ENCODE measurements at regions not wholly inside any gene's neighbourhood (a gene's known extent, or its start where the extent isn't known, plus 50 kb on each side); places are given as distances from the start of the nearest gene placed in this dataset.

DNA sequence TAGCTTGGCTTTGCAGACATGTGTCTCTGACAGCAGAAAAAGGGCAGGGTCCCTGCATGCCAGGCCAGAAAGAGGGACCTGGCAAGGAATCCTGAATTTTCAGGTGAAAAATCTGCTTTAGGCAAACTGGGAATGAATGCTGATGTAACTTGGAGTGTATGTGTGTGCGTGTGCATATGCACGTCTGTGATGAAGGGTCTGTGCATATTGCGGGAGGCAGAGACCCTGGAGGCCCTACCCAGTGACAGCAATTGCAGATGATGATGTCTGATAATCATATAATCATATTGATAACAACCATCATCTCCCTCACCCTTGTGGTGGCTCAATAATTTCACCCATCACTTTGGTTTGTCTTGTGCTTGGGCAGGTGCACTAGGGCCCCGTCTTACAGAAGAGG is 80.7 kb upstream of the SDK2 start:
- DNase-seq, result no peak

GRCh38 chr17:73725794-73726515 is 81.7 kb upstream of the SDK2 start:
- DNase-seq, result no peak

GRCh38 chr17:73727941-73728340 is 83.7 kb upstream of the SDK2 start:
- DNase-seq, result no peak

DNA sequence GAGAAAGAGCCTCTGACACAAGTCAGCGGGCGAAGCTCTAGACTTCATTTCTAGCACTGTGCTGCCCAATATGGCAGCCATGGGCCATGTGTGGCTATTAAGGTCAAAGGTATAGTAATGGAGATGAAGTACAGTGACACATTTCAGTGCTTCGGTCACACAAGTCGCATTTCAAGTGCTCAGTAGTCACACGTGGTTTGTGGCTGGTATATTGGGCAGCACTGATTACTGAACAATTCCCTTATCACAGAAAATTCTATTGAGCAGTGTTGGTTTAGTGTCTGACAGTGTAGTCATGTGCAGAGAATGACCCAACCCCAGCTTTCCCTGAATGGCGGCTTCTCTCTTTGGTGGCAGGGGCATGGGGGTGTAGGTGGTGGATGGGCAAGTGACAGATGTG is 84.9 kb upstream of the SDK2 start:
- no peak for DNase-seq

DNA sequence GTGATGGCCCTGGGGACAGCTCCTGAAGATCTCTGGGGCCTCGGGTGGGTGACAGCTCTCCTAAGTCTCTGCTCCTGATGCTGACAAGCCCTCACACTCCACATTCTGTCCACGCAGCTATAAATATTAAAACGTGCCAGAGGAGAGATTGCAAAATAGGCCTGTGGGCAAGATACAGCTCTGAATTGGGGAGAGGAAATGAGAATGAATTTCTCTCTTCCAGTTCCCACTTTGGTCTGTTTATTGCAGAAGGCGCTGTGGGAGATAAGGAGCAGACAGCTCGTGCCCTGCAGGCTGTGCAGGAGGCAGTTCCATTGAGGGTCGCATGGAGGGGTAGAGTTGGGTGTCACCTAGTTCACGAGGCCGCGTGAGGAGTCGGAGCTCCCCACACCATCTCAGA is 87.5 kb upstream of the SDK2 start:
- DNase-seq, result no peak

DNA sequence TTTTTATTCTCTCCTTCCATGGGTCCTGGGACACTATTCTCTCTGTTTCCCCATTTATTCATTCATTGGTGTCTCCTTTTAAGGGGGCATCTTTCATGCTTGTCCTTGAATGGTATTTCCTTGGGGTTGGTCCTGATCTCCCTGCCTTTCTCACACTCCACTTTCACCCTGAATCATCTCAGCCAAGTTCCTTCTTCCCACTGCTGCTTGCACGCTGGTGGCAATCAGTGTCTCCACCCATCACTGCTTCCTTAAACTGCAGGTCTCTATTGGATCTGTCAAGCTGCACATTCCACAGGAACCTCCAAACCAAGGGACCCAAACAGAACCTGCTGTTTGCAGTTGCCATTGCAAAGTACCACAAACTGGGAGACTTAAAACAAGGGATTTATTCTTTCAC is 89.3 kb upstream of the SDK2 start:
- DNase-seq, result peak in 1 of 2 donors; percentile 26

DNA sequence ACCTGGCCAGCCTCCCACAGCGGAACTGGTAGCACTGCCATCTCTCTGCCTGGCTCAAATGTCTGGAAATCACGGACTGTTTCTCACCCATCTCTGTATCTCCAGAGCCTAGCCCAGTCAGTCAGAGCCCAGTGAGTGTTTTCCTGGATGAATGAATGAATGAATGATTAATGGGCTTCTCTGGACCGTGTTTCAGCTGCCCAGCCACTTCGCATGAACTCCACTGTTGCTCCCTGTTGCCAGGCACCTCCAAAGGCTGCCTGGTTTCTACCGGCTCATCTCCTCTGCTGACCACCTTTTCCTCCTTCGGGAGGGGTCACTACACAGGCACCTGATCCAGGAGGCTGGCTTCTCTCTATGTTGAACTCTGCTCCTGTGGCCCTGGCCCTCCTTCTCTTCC is 91.0 kb upstream of the SDK2 start:
- no peak for DNase-seq

DNA sequence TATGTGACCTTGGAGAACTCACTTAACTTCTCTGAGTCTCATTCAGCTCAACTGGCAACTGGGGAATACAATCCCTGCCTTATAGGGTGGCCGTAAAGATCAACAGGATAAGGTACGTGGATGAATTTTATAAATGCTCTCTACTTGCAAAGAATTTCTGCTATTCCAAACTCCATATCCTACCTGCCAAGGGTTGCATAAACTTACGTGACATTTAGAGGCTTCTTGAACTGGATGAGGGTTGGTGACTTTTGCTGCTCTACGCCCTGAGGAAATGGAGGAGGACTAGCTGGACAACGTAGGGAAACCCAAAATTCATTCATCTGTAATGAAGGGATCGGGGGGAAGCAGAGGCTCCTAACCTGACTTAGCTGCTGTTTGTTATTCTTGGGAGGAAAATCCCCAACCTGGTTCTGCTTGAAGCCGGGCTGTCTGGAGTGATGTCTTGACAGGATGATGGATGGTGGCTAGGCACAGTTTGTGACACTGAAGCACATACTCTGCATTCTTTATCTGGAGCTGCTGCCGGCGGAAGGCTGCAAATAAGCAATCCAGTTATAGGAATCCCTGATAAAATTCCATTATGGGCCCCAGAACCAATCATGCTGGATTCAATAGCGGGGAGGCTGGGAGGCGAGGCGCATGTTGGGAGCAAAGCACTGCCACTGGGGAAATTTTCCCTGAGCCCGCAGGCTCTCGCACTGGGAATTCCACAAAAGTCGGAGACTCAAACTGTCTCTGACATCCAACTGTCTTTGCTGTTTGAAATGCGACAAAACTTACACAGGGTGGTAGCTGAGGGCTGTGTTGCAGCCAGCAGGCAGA is 94.7 kb upstream of the SDK2 start:
- no peak for DNase-seq

- no peak for DNase-seq
Measured at GRCh38 chr17:73740370-73740769, 96.1 kb upstream of the SDK2 start.

DNA sequence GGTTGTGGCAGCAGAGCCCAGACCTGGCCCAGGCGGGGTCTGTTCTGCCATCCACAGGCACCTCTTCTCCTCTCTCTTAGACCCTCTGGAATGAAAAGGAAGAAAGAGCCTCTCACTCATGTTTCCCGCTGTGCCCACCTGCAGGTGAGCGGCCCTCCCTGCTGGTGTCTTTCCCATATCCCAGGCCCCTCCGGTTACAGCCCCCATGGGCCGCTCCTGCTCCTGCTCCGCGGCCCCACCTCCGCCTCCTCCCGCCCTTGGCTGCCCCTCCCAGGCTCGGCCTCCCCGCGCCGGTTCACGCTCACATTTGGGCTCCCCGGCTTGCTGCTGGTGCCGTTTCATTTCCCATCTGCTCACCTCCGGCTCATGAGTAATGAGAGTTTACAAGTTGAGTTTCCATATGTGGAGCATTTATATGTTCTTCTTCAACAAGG is 98.7 kb upstream of the SDK2 start:
- no peak for DNase-seq

DNA sequence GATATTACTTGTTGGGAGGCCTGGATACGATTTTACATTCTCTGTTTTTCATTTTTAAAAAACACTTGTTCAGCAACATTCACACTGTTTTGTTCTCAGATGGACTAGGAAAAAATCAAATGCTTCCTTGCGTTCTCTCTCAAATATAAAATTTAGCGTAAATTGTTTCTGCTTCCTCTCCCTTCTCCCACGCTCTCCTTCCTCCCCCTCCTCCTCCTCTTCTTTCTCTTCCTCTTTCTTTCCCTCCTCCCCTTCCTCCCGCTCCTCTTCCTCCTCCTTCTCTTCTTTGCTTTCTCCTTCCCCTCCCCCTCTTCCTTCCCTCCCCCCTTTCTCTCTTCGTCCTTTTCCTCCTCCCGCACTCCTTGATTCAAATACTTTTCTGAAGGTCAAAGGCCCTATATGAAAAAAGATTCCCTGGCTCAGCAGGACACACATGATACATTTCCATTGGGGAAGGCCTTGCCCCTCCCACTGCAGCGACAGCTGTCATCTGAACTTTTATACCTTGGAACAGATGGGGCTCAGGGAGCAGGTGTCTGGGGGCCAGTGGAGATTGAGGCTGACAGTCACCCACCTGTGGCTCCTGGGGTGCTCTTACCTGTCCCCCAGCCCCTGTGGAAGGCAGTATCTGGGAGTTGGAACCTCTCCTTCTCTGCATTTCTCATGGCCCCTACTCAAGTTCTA is 99.4 kb upstream of the SDK2 start:
- DNase-seq, result no peak

GRCh38 chr17:73744411-73744810 is 100.2 kb upstream of the SDK2 start:
- no peak for DNase-seq

GRCh38 chr17:73746314-73747073 is 102.2 kb upstream of the SDK2 start:
- no peak for DNase-seq

GRCh38 chr17:73747221-73748002 is 103.2 kb upstream of the SDK2 start:
- no peak for DNase-seq

DNA sequence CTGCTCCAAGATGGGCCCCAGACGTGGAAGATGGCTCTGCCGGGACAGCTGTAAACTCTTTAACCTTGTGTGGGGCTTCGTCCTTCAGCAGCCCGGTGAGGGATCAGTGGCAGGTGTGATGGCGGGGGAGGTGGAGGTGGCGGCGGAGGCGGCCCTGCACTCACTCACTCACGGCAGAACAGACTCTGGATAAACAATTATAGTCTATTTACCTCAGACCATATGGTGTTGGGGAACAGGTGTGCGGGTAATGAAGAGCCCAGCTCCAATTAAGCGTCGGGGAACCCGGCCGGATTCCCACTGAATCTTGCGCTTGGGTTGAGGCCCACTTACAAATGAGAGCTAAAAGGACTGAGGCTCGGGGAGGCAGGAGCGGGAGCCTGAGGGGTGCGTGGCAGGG is 104.3 kb upstream of the SDK2 start:
- no peak for DNase-seq

DNA sequence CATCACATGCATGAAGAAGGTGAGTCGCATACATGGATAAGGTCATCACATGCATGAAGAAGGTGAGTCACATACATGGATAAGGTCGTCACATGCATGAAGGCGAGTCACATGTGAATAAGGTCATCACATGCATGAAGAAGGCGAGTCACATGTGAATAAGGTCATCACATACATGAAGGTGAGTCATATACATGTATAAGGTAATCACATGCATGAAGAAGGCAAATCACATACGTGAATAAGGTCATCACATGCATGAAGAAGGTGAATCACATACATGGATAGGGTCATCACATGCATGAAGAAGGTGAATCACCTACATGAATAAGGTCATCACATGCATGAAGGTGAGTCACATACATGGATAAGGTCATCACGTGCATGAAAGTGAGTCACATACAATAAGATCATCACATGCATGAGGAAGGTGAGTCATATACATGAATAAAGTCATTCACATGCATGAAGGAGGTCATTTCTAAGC is 105.1 kb upstream of the SDK2 start:
- DNase-seq, result no peak

DNA sequence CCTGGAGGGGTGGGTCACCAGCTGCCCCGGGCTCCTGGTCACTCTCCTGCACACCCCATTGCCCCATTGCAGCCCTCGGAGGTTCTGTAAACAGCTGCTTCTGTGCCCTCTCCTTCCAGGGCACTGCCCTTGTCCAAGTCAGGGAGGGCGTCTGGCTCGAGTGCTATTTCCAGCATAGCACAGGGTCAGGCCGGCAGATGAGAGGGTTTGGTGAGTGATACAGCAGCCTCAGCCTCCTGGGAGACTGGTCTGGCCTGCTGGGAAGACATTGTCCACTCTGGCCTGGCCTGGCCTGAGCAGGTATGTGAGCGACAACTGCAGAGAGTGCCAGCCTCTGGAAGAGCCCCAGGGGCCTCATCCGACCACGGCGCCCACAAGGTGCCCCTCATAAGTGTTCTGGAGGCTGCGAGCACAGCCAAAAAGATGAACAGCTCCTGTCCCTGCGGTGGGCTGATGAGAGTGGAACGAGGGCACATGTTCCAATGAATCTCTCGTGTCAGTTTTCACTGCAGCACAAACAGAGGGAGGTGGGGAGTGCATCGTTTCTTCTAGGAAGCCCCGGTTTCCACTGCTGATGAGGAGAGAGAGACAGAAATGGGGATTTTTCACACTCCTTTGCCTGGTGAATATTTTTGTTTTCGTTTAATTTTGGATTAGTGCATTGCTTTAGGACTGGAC is 105.8 kb upstream of the SDK2 start:
- DNase-seq, result no peak

DNA sequence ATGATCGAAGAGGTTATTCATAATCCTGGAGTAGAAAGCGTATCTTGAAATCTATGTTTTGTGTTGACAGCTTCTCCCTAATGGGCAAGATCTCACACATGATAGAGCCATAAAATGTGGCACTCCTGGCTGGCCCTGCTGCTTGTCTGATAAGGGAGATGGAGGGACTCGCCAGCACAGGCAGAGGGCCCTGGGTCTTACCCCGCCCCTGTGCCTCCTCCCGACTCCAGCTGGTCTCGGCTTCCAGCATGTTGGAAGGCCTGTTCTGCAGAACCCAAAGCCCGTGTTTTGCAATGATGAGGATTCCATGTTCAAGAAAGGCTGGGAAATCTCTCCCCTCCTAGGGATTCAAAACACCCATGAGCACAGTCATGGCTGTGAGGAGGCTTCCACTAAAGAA is 106.7 kb upstream of the SDK2 start:
- no peak for DNase-seq

DNA sequence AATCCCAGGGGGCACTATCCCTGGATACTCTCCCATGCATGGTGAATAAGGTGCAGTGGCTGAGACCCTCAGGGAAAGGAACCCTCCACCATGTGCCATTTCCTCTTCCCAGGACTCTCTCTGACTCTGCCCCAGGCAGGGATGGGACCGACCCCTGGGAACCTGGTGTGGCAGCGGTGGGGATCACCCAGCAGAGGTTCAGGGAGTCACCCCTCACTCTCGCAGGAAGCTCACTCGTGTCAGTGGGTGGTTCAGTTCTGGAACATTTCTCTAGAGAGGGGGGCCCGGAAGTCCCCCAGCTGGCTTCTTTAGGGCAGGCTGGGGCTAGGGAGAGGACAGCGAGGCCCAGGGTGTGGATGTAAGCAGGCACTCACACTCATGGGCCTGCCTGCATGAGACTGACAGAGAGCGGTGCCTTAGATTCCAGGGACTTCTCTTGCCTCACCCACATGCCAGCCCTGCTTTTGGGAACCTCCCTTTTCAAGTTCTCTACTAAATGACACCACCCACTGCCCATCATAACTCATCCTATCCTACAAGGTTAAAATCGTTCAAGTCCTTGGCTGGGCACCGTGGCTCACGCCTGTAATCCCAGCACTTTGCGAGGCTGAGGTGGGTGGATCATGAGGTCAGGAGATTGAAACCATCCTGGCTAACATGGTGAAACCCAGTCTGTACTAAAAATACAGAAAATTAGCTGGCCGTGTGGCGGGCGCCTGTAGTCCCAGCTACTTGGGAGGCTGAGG is 109.7 kb upstream of the SDK2 start:
- no peak for DNase-seq

GRCh38 chr17:73754886-73755400 is 110.7 kb upstream of the SDK2 start:
- no peak for DNase-seq

DNA sequence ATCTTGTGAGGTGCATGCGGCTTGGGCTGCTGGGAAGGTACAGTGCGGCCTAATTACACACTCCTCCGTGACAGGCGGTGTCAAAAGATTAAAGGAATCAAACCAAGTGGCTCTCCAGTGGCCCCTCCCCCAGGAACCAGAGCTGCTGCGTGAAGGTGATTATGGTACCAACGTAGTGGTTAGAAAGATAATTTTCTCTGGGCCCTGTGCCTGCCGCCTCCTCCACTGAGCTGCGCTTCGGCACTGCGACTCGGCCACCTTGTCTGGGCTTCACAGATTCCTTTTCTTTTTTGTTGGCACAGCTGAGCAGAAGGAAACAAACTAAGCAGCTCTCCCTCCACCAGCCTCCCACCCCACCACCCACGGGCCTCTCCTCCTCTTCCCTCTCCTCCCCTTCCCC is 113.2 kb upstream of the SDK2 start:
- no peak for DNase-seq
